GM18505 (cell line): ENCODE measurements at regions not wholly inside any gene's neighbourhood (a gene's known extent, or its start where the extent isn't known, plus 50 kb on each side); places are given as distances from the start of the nearest gene placed in this dataset.
"Not testable (repeated sequence)": the region's sequence is repeated elsewhere in the genome, so short reads cannot be mapped to it uniquely, and the experiment has no call there.

Source experiments
- ATAC-seq: cut with Tn5 transposase; IDR thresholded peaks from one replicate; pipeline ENCODE4 v1.9.1; 2021; ENCODE audit not compliant: unreplicated experiment
- POLR2A ChIP-seq: IDR thresholded peaks from 4 replicates; pipeline ENCODE4 v1.6.1; 2011; ENCODE audit warnings: borderline replicate concordance; ENCODE audit not compliant: insufficient read depth, insufficient read length; ENCODE audit errors: extremely low read depth

DNA sequence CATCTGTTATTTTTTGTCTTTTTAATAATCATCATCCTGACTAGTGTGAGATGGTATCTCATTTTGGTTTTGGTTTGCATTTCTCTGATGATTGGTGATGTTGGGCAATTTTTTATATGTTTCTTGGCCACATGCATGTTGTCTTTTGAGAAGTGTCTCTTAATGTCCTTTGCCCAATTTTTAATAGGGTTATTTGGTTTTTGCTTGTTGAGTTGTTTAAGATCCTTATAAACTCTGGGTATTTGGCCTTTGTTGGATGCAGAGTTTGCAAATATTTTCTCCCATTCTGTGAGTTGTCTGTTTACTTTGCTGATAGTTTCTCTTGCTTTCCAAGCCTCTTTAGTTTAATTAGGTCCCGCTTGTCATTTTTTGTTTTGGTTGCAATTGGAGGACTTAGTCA is 152.1 kb upstream of the MED14 start:
- TF ChIP-seq POLR2A, result no peak
- no peak for ATAC-seq

DNA sequence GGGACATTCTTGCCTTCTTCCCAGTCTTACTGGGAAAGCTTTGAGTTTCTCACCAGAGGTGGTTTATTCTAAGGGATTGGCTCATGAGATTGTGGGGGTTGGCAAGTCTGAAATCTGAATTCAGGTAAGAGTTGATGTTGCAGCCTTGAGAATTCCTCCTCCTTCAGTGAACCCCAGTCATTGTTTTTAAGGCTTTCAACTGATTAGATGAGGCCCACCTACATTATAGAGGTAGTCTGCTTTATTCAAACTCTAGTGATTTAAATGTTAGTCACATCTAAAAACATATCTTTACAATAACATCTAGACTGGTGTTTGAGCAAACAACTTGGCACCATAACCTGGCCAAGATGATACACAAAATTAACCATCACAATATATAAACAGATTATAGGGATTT is 156.5 kb upstream of the MED14 start:
- no peak for ATAC-seq
- TF ChIP-seq POLR2A, result no peak

DNA sequence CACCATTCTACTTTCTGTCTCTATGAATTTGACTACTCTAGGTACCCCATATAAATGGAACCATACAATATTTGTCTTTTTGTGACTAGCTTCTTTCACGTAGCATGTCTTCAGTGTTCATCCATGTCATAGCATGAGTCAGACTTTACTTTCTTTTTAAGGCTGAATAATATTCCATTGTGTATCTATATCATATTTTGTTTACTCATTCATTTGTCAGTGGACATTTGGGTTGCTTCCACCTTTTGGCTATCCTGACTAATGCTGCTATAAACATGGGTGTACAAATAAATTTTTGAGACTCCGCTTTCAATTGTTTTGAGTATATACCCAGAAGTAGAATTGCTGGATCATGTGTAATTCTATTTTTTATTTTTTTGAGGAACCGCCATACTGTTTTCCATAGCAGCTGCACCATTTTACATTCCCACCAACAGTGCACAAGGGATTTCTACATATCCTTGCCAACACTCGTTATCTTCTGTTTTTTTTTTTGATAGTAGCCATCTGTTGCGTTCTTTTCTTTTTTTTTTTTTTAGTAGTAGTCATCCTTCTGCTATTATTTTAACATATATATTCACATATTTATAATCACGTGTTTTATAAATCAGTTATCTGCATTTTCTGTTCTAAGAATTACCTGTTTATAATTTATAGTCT is 158.0 kb upstream of the MED14 start:
- ATAC-seq, result no peak
- TF ChIP-seq POLR2A, result no peak

DNA sequence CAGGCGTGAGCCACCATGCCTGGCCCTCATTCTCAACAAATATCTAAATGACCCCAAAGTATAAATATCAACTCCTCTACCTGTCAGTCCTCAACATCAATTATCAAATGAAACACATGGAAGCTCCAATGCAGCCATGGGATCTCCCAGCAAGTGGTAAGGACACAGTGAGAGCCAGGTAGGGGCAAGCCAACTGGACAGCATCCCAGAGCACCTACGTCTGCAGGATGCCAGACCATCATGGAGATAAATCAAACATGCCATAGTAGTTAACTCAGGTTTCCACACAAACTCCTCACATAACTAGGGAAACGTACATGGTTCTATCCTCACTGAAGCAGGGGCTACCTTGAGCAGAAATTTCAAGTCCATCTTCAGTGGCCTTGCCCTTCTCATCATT is 159.9 kb upstream of the MED14 start:
- ATAC-seq, result no peak
- TF ChIP-seq POLR2A, result no peak

DNA sequence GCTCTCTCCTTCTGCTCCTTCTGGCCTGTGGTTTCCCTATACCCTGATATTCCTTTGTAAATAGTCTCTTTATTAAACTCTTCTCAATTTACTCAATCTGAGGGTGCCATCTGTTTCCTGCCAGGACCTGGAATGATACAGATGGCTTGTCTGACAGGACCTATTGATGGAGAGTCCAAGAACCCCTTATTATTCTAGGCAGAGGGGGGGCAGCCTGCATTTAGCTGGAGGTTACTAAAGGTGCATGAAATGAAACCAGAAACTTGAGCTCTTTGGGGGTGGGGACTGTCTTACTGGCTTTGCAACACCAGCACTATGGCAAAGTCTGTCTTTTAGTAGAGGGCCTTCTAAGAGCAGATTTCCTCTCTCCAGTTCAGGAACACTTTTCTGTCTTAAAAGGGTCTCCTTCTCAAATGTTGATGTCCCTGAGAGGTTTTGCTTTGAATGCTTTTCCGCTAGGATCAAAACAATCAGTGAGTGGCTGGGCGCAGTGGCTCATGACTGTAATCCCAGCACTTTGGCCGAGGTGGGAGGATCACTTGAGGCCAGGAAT is 162.5 kb upstream of the MED14 start:
- TF ChIP-seq POLR2A, result no peak

DNA sequence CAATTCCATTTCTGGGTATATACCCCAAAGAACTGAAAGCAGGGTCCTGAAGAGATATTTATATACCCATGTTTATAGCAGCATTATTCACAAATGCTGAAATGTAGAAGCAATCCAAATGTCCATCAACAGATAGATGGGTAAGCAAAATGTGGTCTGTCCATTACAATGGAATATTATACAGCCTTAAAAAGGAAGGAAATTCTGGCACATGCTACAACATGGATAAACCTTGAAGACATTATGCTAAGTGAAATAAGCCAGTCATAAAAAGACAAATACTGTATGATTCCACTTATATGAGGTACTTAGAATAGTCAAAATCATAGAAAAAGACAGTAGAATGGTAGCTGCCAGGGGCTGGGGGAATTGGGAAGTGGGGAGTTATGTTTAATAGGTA is 169.4 kb upstream of the MED14 start:
- ATAC-seq, result not testable (repeated sequence)

More for the DNA sequence above, 162.5 kb upstream of the MED14 start:
- ATAC-seq, result no peak

DNA sequence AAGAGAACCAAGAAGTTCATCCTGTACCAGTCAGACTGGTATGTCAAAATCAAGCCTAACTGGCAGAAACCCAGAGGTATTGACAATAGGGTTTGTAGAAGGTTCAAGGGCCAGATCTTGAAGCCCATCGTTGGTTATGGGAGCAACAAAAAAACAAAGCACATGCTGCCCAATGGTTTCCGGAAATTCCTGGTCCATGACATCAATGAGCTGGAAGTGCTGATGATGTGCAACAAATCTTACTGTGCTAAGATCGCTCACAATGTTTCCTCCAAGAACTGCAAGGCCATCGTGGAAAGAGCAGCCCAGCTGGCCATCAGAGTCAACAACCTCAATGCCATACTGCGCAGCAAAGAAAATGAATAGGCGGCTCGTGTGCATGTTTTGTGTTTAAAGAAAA is 172.7 kb upstream of the MED14 start:
- ATAC-seq, result no peak
- no peak for TF ChIP-seq POLR2A

DNA sequence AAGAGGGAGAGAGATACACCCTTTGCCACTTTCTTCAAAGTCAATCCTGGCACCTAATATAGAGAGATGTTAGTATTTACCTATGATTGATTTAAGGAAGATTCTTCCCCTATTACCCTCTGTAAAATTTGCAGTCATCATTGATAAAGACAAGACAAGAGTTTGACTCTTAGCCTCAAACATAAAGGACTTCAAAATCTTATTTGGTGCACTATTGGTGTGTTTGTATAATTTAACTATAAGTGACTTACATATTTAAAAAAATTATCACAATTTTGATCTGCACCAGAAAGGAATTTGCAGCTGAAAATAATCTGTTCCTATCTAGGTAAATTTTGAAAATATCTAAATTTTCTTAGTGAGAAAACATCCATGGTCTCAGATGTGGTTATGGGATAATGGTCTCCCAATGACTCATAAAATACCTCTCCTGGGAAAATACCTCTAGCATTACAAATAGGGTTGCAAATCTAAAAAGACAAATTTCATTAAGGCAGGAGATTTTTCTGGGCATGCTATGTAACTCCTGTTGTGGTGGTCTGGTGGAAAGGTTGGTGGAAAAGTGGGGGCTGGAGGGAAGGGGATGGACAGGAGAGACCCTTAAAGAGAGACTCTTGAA is 173.6 kb upstream of the MED14 start:
- no peak for TF ChIP-seq POLR2A

DNA sequence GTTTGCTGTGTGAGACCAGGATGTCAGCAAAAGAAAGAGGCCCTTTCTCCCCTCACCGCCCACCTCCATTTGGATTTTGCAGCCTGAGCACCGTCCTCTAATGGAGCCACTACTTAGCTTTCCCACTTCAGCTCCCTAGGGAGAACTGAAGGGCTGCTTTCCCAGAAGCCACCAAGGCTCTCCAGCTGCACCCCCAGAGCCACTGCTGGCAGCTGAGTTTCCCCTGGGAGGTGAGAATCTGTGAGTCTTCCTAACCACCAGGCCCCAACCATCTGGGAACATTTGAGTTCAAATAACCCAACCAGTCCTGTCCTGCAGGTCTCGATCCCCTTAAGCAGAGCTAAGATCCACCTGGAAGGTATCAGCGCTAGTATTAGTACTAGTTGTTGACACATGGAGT is 173.1 kb upstream of the USP9X start:
- no peak for TF ChIP-seq POLR2A
- no peak for ATAC-seq

More for the DNA sequence above, 173.6 kb upstream of the MED14 start:
- no peak for ATAC-seq

DNA sequence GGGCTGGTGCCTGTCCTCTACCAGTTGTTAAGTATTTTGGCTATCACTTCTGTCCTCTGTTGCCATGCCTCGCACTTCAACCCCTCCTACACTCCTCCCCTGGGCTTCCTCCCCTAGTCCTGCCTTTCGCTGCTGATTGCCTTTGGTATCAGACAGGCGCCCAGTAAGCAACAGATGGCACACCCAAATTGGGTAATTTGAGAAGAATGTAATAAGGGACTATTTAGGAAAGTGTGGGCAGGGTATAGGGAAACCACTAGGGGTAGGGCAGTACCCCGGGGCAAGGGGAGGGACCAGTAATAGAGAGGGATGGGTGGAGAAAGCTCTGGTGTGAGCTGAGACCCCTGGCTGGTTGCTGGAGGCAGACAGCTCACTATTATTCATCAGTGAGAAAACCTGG is 172.7 kb upstream of the USP9X start:
- no peak for ATAC-seq
- TF ChIP-seq POLR2A, result no peak

DNA sequence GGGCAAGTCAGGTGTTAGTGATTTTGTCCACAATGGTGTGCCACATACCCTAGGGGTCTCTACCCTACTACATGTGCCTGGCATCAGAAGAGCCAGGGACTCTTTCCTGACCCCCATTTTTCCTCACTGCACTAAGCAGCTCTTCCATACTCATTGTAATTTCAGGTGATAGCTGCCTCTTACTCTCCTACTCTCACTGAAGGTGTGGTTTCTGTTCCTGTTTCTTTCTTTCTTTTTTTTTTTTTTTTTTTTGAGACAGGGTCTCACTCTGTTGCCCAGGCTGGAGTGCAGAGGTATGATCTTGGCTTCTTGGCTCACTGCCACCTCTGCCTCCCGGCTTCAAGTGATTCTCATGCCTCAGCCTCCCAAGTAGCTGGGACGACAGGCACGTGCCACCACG is 164.9 kb upstream of the USP9X start:
- no peak for TF ChIP-seq POLR2A

DNA sequence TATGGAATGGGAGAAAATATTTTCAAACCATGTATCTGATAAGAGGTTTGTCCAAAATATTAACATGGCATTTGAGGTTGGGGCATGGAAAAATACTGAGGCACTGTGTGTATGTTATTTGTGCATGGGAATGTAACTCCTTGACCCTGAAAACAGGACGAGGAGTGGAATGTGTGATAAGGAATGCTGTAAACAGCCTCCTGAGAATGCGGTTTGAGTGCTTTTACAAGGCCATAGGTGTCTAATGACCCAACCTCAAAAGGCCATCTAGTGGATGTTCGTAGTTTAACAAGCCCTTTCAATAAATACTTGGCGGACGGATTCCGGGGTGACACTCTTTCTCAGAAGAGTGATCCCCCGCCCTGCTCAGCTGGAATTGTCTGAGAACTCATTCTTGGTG is 162.9 kb upstream of the USP9X start:
- ATAC-seq, result no peak
- no peak for TF ChIP-seq POLR2A

More for the DNA sequence above, 164.9 kb upstream of the USP9X start:
- ATAC-seq, result no peak

DNA sequence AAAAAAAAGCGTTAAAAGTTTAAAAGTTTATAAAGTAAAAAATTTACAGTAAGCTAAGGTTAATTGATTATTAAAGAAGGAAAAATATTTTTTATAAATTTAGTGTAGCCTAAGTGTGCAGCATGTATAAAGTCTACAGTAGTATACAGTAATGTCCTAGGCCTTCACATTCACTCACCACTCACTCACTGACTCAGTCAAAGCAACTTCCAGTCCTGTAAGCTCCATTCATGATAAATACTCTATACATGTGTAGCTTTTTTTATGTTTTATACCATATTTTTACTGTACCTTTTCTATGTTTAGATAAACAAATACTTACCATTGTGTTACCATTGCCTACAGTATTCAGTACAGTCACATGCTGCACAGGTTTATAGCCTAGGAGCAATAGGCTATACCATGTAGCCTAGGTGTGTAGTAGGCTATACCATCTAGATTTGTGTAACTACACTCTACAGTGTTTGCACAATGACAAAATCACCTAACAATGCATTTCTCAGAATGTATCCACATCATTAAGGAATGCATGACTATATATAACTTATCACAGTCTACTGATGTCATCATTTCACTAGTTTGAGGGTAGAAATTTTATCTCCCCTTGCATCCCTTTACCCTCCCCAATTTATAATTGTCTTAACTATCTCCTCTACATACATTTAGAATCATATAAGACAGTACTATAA is 158.4 kb upstream of the USP9X start:
- not testable (repeated sequence) for ATAC-seq

DNA sequence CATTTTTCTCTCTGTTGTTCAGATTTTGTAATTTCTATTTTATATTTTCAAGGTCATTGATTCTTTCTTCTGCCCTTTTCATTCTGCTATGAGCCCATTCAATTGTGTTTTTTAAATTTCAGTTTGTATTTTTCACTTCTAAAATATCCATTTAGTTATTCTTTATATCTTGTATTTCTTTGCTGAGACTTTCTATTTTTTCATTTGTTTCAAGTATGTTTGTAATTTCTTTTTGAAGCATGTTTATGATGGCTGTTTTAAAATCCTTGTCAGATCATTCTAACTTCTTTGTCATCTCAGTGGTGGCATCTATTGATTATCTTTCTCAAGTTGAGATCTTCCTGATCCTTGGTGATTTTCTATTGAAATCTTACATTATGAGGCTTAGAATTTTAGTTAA is 157.2 kb upstream of the USP9X start:
- ATAC-seq, result no peak
- no peak for TF ChIP-seq POLR2A
